ENCODE measurements at regions not wholly inside any gene's neighbourhood (a gene's known extent, or its start where the extent isn't known, plus 50 kb on each side); places are given as distances from the start of the nearest gene placed in this dataset.

- no TSS peak for BruUV-seq (replicated peaks)
- TF ChIP-seq CTCF (IDR thresholded peaks at IDR 0.05 in 2 of 3, conservative IDR thresholded peaks at IDR 0.05 in 1 of 3; ENCODE audit: borderline replicate concordance in 1 of 3, insufficient read depth in 1 of 3, low read depth in 2 of 3, low read length in 2 of 3) (0 out of 6 replicates have a peak, but pooled peaks of 1 of the 3 experiments have one; percentile 12), YY1 (IDR thresholded peaks at IDR 0.05; ENCODE audit: extremely low read depth, insufficient replicate concordance, low read depth, low read length) (no peak)
- ATAC-seq, result no peak
- RAD21 ChIA-PET (ENCODE audit: low non-redundant PET in 1 of 2, low total read pairs in 2 of 2, uncharacterized antibody in 2 of 2, unreplicated experiment in 2 of 2), result interaction anchor here in 1 of 2 experiments (0.6 kb wide), 1 partner anchor 169 kb away, joined by 3 read pairs; no protein-coding TSS in a partner anchor
- DNase-seq (ENCODE audit: low read depth, low spot score), result no peak
- Histone ChIP-seq H3K9me2 (ENCODE audit: insufficient read depth) (no peaks in the 10 kb centered on the region), H3K79me2 (ENCODE audit: insufficient read depth, low read length) (no peaks in the 10 kb centered on the region), H3K27ac (ENCODE audit: low read depth, low read length) (no peak overlapping the region), H3K4me2 (ENCODE audit: low read length) (no peak overlapping the region), H3K9ac (ENCODE audit: low read length) (no peak overlapping the region), H3K27me3 (ENCODE audit: insufficient read depth, low read length) (0 out of 2 replicates have a peak, but pooled peaks cover under 1% of the 10 kb centered on the region), H2AFZ (ENCODE audit: low read depth, low read length, poor library complexity, severe bottlenecking) (no peak overlapping the region), H3K4me1 (ENCODE audit: control insufficient read depth in 1 of 2, insufficient read depth in 2 of 2, low read length in 2 of 2) (no peaks in the 10 kb centered on the region), H4K20me1 (ENCODE audit: insufficient read depth) (no peaks in the 10 kb centered on the region), H3K36me3 (ENCODE audit: control insufficient read depth in 1 of 2, insufficient read depth in 2 of 2, low read length in 2 of 2) (no peaks in the 10 kb centered on the region), H3K9me3 (ENCODE audit: control insufficient read depth in 1 of 2, insufficient read depth in 1 of 2, low read depth in 1 of 2, low read length in 2 of 2) (no peaks in the 10 kb centered on the region), H3K4me3 (replicated peaks in 1 of 2; ENCODE audit: low read depth in 1 of 2, low read length in 2 of 2) (no peak overlapping the region)
- CTCF ChIA-PET, result no interaction called here
- intact Hi-C loops (cut with micrococcal nuclease), result no loop called here
- POLR2A ChIA-PET, result no interaction called here
Measured at GRCh38 chr11:134557571-134558257, 145.7 kb upstream of the B3GAT1 start.

DNA sequence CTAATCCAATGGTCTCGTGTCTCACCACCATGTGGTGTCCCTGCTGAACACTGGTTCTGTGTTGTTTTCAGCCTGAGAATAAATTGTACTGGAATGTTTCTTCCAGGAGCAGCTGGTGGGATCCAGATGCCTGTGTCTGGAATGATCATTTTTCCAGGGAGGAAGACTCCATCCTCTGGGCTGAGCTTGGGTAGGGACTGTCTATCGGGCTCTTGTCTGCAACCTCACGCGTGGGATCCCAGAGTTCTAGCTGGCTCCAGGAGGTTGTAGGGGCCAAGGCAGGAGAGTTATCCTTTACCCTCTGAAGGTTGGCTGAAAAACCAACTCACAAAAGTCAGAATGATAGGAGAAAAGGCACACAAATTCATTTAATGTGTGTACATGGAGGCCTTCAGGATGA, 144.1 kb upstream of the B3GAT1 start:
- no peak overlapping the region for H3K27ac ChIP-seq (ENCODE audit: low read depth, low read length)
- no peak overlapping the region for H3K4me2 ChIP-seq (ENCODE audit: low read length)
- H2AFZ ChIP-seq (ENCODE audit: low read depth, low read length, poor library complexity, severe bottlenecking), result no peak overlapping the region
- no peak for DNase-seq (ENCODE audit: low read depth, low spot score)
- no peaks in the 10 kb centered on the region for H4K20me1 ChIP-seq (ENCODE audit: insufficient read depth)
- H3K36me3 ChIP-seq (ENCODE audit: control insufficient read depth in 1 of 2, insufficient read depth in 2 of 2, low read length in 2 of 2), result no peaks in the 10 kb centered on the region
- H3K9me2 ChIP-seq (ENCODE audit: insufficient read depth), result no peaks in the 10 kb centered on the region
- H3K9ac ChIP-seq (ENCODE audit: low read length), result no peak overlapping the region
- H3K4me1 ChIP-seq (ENCODE audit: control insufficient read depth in 1 of 2, insufficient read depth in 2 of 2, low read length in 2 of 2), result no peaks in the 10 kb centered on the region
- intact Hi-C loops (cut with micrococcal nuclease), result no loop called here
- ATAC-seq, result no peak
- 0 out of 2 replicates have a peak, but pooled peaks cover 4% of the 10 kb centered on the region for H3K27me3 ChIP-seq (ENCODE audit: insufficient read depth, low read length)
- no TSS peak for BruUV-seq (replicated peaks)
- H3K4me3 ChIP-seq (replicated peaks in 1 of 2; ENCODE audit: low read depth in 1 of 2, low read length in 2 of 2), result no peak overlapping the region
- ChIA-PET CTCF (no interaction called here), RAD21 (ENCODE audit: low non-redundant PET in 1 of 2, low total read pairs in 2 of 2, uncharacterized antibody in 2 of 2, unreplicated experiment in 2 of 2) (no interaction called here), POLR2A (no interaction called here)
- no peaks in the 10 kb centered on the region for H3K79me2 ChIP-seq (ENCODE audit: insufficient read depth, low read length)
- no peaks in the 10 kb centered on the region for H3K9me3 ChIP-seq (ENCODE audit: control insufficient read depth in 1 of 2, insufficient read depth in 1 of 2, low read depth in 1 of 2, low read length in 2 of 2)
- TF ChIP-seq ZBTB33 (IDR thresholded peaks at IDR 0.05; ENCODE audit: extremely low read depth, insufficient replicate concordance, low read length) (no peak), RAD21 (IDR thresholded peaks at IDR 0.05; ENCODE audit: low read depth) (no peak), CTCF (IDR thresholded peaks at IDR 0.05 in 2 of 3, conservative IDR thresholded peaks at IDR 0.05 in 1 of 3; ENCODE audit: borderline replicate concordance in 1 of 3, insufficient read depth in 1 of 3, low read depth in 2 of 3, low read length in 2 of 3) (no peak), ZNF274 (IDR thresholded peaks at IDR 0.05; ENCODE audit: low read depth, low read length) (no peak), CBX3 (IDR thresholded peaks at IDR 0.05; ENCODE audit: low read depth) (no peak)

All from HCT116 (cell line).